ENCODE measurements at regions not wholly inside any gene's neighbourhood (a gene's known extent, or its start where the extent isn't known, plus 50 kb on each side); places are given as distances from the start of the nearest gene placed in this dataset.

GRCh38 chr7:81014266-81014665 lies 95.4 kb upstream of the SEMA3C start:
- no peak for DNase-seq (ENCODE audit: extremely low spot score)
- Histone ChIP-seq H3K27ac (replicated peaks in 1 of 4) (no peak overlapping the region), H3K9me3 (peaks cover 0 to 9% (median 5%) of the 10 kb centered on the region in 4 donors), H3K4me3 (no peak overlapping the region), H3K36me3 (no peaks in the 10 kb centered on the region), H3K27me3 (no peaks in the 10 kb centered on the region), H3K4me1 (no peaks in the 10 kb centered on the region)
- TF ChIP-seq EP300 (IDR thresholded peaks at IDR 0.05) (no peak), POLR2AphosphoS5 (IDR thresholded peaks at IDR 0.05) (no peak), POLR2A (IDR thresholded peaks at IDR 0.05; ENCODE audit: low read depth) (no peak), CTCF (IDR thresholded peaks at IDR 0.05) (no peak)
- intact Hi-C loops (cut with DNase I): no loop called here
- WGBS: 56% methylated on average over 2 of the region's 2 CpGs

- 71% methylated on average over 2 of the region's 2 CpGs for WGBS
- H3K4me3 ChIP-seq: no peak overlapping the region
- no peaks in the 10 kb centered on the region for H3K27me3 ChIP-seq
- intact Hi-C loops (cut with DNase I): no loop called here
- DNase-seq (ENCODE audit: extremely low spot score): no peak
- peaks cover 0 to 9% (median 5%) of the 10 kb centered on the region in 4 donors for H3K9me3 ChIP-seq
- H3K36me3 ChIP-seq: no peaks in the 10 kb centered on the region
- no peak overlapping the region for H3K27ac ChIP-seq (replicated peaks in 1 of 4)
- no peaks in the 10 kb centered on the region for H3K4me1 ChIP-seq
- TF ChIP-seq CTCF (IDR thresholded peaks at IDR 0.05): no peak
These were observed 94.4 kb upstream of the SEMA3C start for GRCh38 chr7:81013083-81013817.

- no peaks in the 10 kb centered on the region for H3K36me3 ChIP-seq
- H3K9me3 ChIP-seq: peaks cover 0 to 9% (median 5%) of the 10 kb centered on the region in 4 donors
- intact Hi-C loops (cut with DNase I): no loop called here
- no peak overlapping the region for H3K4me3 ChIP-seq
- no peak for DNase-seq (ENCODE audit: extremely low spot score)
- no peak overlapping the region for H3K27ac ChIP-seq (replicated peaks in 1 of 4)
- 88% methylated on average over 4 of the region's 4 CpGs for WGBS
- no peaks in the 10 kb centered on the region for H3K27me3 ChIP-seq
- TF ChIP-seq POLR2A (IDR thresholded peaks at IDR 0.05; ENCODE audit: low read depth) (no peak), CTCF (IDR thresholded peaks at IDR 0.05) (no peak), POLR2AphosphoS5 (IDR thresholded peaks at IDR 0.05) (no peak), EP300 (IDR thresholded peaks at IDR 0.05) (no peak)
- H3K4me1 ChIP-seq: peaks cover 0 to 29% (median 22%) of the 10 kb centered on the region in 4 donors
These were observed 90.0 kb upstream of the SEMA3C start for GRCh38 chr7:81008901-81009300.

- Histone ChIP-seq H3K27ac (replicated peaks in 1 of 4) (no peak overlapping the region), H3K36me3 (no peaks in the 10 kb centered on the region), H3K9me3 (peaks cover 0 to 9% (median 5%) of the 10 kb centered on the region in 4 donors), H3K4me1 (peaks cover 0 to 43% (median 36%) of the 10 kb centered on the region in 4 donors), H3K27me3 (no peaks in the 10 kb centered on the region), H3K4me3 (no peak overlapping the region)
- WGBS: 48% methylated on average over 2 of the region's 2 CpGs
- intact Hi-C loops (cut with DNase I): no loop called here
- no peak for TF ChIP-seq POLR2AphosphoS5 (IDR thresholded peaks at IDR 0.05)
- TF ChIP-seq POLR2A (IDR thresholded peaks at IDR 0.05; ENCODE audit: low read depth): no peak
- no peak for TF ChIP-seq EP300 (IDR thresholded peaks at IDR 0.05)
- no peak for TF ChIP-seq CTCF (IDR thresholded peaks at IDR 0.05)
- no peak for DNase-seq (ENCODE audit: extremely low spot score)
These were observed 88.2 kb upstream of the SEMA3C start for GRCh38 chr7:81007051-81007450.

GRCh38 chr7:81005254-81005653 lies 86.4 kb upstream of the SEMA3C start:
- H3K4me1 ChIP-seq: peaks cover 0 to 43% (median 36%) of the 10 kb centered on the region in 4 donors
- WGBS: 64% methylated on average over 5 of the region's 5 CpGs
- intact Hi-C loops (cut with DNase I): no loop called here
- no peak for TF ChIP-seq CTCF (IDR thresholded peaks at IDR 0.05)
- no peak for TF ChIP-seq EP300 (IDR thresholded peaks at IDR 0.05)
- no peak for TF ChIP-seq POLR2AphosphoS5 (IDR thresholded peaks at IDR 0.05)
- no peak for TF ChIP-seq POLR2A (IDR thresholded peaks at IDR 0.05; ENCODE audit: low read depth)
- peak overlapping the region in 1 of 4 donors; percentile 33 for H3K27ac ChIP-seq (replicated peaks in 1 of 4)
- no peaks in the 10 kb centered on the region for H3K9me3 ChIP-seq
- H3K4me3 ChIP-seq: no peak overlapping the region
- no peaks in the 10 kb centered on the region for H3K36me3 ChIP-seq
- DNase-seq (ENCODE audit: extremely low spot score): no peak
- H3K27me3 ChIP-seq: no peaks in the 10 kb centered on the region

Measured in esophagus muscularis mucosa (tissue), 4 donors.